Retinal pigment epithelial cell (primary cell): ENCODE measurements at regions not wholly inside any gene's neighbourhood (a gene's known extent, or its start where the extent isn't known, plus 50 kb on each side); places are given as distances from the start of the nearest gene placed in this dataset.

ENCODE experiments used
- DNase-seq: peaks from one replicate; pipeline ENCODE4 v3.0.0-alpha.2; 2010; ENCODE audit warnings: low read depth
- H3K4me3 ChIP-seq: 2 replicates; pipeline ENCODE4 v1.5.1; 2011; ENCODE audit warnings: mild to moderate bottlenecking, low read length, control low read depth, moderate library complexity
- CTCF ChIP-seq: conservative IDR thresholded peaks from 2 replicates; pipeline ENCODE4 v1.5.1; 2011; ENCODE audit warnings: low read depth, low read length, control low read depth, inconsistent platforms

GRCh38 chr10:65355141-65355680 is 1570.6 kb upstream of the LRRTM3 start:
- no peak for DNase-seq
- no peak overlapping the region for H3K4me3 ChIP-seq
- TF ChIP-seq CTCF, result no peak

- no peak for DNase-seq
Observed at GRCh38 chr10:65358565-65358964, 1567.3 kb upstream of the LRRTM3 start.

GRCh38 chr10:65360497-65360896 is 1565.3 kb upstream of the LRRTM3 start:
- no peak for DNase-seq
- H3K4me3 ChIP-seq, result no peak overlapping the region
- TF ChIP-seq CTCF, result no peak

More at GRCh38 chr10:65358565-65358964, 1567.3 kb upstream of the LRRTM3 start:
- no peak overlapping the region for H3K4me3 ChIP-seq
- TF ChIP-seq CTCF, result peak; percentile 85

GRCh38 chr10:65365878-65366277 is 1560.0 kb upstream of the LRRTM3 start:
- DNase-seq, result no peak
- H3K4me3 ChIP-seq, result no peak overlapping the region
- TF ChIP-seq CTCF, result no peak

GRCh38 chr10:65367706-65368105 is 1558.1 kb upstream of the LRRTM3 start:
- DNase-seq, result no peak
- TF ChIP-seq CTCF, result no peak
- H3K4me3 ChIP-seq, result no peak overlapping the region

- TF ChIP-seq CTCF, result no peak
- DNase-seq, result no peak
- H3K4me3 ChIP-seq, result no peak overlapping the region
Observed at GRCh38 chr10:65375528-65375927, 1550.3 kb upstream of the LRRTM3 start.

GRCh38 chr10:65377687-65378086 is 1548.1 kb upstream of the LRRTM3 start:
- H3K4me3 ChIP-seq, result no peak overlapping the region
- no peak for TF ChIP-seq CTCF
- no peak for DNase-seq
